Fibroblast of mammary gland (primary cell): ENCODE measurements at regions not wholly inside any gene's neighbourhood (a gene's known extent, or its start where the extent isn't known, plus 50 kb on each side); places are given as distances from the start of the nearest gene placed in this dataset.

ENCODE experiments used
- DNase-seq: peaks from one replicate; pipeline ENCODE4 v3.0.0-alpha.2; 2010; ENCODE audit warnings: low read depth
- H3K4me3 ChIP-seq: 2 replicates; pipeline ENCODE4 v1.5.1; 2011; ENCODE audit warnings: low read depth, mild to moderate bottlenecking, low read length, moderate library complexity; ENCODE audit not compliant: control insufficient read depth
- CTCF ChIP-seq: conservative IDR thresholded peaks from 2 replicates; pipeline ENCODE4 v1.5.1; 2011; ENCODE audit warnings: low read depth, low read length, inconsistent platforms; ENCODE audit not compliant: control insufficient read depth, insufficient read depth

GRCh38 chr10:130762491-130762890, 549.0 kb downstream of the TCERG1L start:
- no peak for DNase-seq
- TF ChIP-seq CTCF = no peak
- no peak overlapping the region for H3K4me3 ChIP-seq

- no peak for TF ChIP-seq CTCF
Observed at GRCh38 chr10:130763071-130763470, 548.5 kb downstream of the TCERG1L start.

GRCh38 chr10:130763491-130763890, 548.0 kb downstream of the TCERG1L start:
- TF ChIP-seq CTCF = no peak
- DNase-seq = no peak
- H3K4me3 ChIP-seq = no peak overlapping the region

More at GRCh38 chr10:130763071-130763470, 548.5 kb downstream of the TCERG1L start:
- H3K4me3 ChIP-seq = no peak overlapping the region
- DNase-seq = no peak

GRCh38 chr10:130764651-130765050, 546.9 kb downstream of the TCERG1L start:
- TF ChIP-seq CTCF = no peak
- no peak overlapping the region for H3K4me3 ChIP-seq
- DNase-seq = no peak

GRCh38 chr10:130766071-130766470, 545.5 kb downstream of the TCERG1L start:
- no peak overlapping the region for H3K4me3 ChIP-seq
- DNase-seq = no peak
- TF ChIP-seq CTCF = no peak

- no peak for TF ChIP-seq CTCF
- DNase-seq = no peak
- no peak overlapping the region for H3K4me3 ChIP-seq
Observed at GRCh38 chr10:130767116-130767730, 544.3 kb downstream of the TCERG1L start.
